ENCODE measurements at regions not wholly inside any gene's neighbourhood (a gene's known extent, or its start where the extent isn't known, plus 50 kb on each side); places are given as distances from the start of the nearest gene placed in this dataset.
A peak's percentile ranks its signal among the peaks of the same experiment; 100 is the strongest.

- TF ChIP-seq GATA1 (IDR thresholded peaks at IDR 0.05; ENCODE audit: low read depth, low read length) = no peak
- no peak for TF ChIP-seq POLR2A (IDR thresholded peaks at IDR 0.05; ENCODE audit: low read length)
- no peak for DNase-seq
Measured at GRCh38 chr12:28974883-28975282, 174.2 kb upstream of the FAR2 start.

GRCh38 chr12:28975564-28976340 is 173.3 kb upstream of the FAR2 start:
- no peak for DNase-seq
- TF ChIP-seq POLR2A (IDR thresholded peaks at IDR 0.05; ENCODE audit: low read length) = no peak
- TF ChIP-seq GATA1 (IDR thresholded peaks at IDR 0.05; ENCODE audit: low read depth, low read length) = no peak

GRCh38 chr12:28980436-28980835 is 168.6 kb upstream of the FAR2 start:
- TF ChIP-seq POLR2A (IDR thresholded peaks at IDR 0.05; ENCODE audit: low read length) (no peak), GATA1 (IDR thresholded peaks at IDR 0.05; ENCODE audit: low read depth, low read length) (no peak)
- DNase-seq = no peak

GRCh38 chr12:28987538-28988324 is 161.3 kb upstream of the FAR2 start:
- no peak for TF ChIP-seq POLR2A (IDR thresholded peaks at IDR 0.05; ENCODE audit: low read length)
- TF ChIP-seq GATA1 (IDR thresholded peaks at IDR 0.05; ENCODE audit: low read depth, low read length) = no peak
- DNase-seq = no peak

GRCh38 chr12:28988325-28988704 is 160.8 kb upstream of the FAR2 start:
- no peak for DNase-seq
- TF ChIP-seq GATA1 (IDR thresholded peaks at IDR 0.05; ENCODE audit: low read depth, low read length) (no peak), POLR2A (IDR thresholded peaks at IDR 0.05; ENCODE audit: low read length) (no peak)

- no peak for DNase-seq
- no peak for TF ChIP-seq POLR2A (IDR thresholded peaks at IDR 0.05; ENCODE audit: low read length)
- TF ChIP-seq GATA1 (IDR thresholded peaks at IDR 0.05; ENCODE audit: low read depth, low read length) = no peak
Measured at GRCh38 chr12:28991626-28992025, 157.5 kb upstream of the FAR2 start.

- no peak for DNase-seq
- TF ChIP-seq GATA1 (IDR thresholded peaks at IDR 0.05; ENCODE audit: low read depth, low read length) (no peak), POLR2A (IDR thresholded peaks at IDR 0.05; ENCODE audit: low read length) (no peak)
Measured at GRCh38 chr12:28993720-28994119, 155.4 kb upstream of the FAR2 start.

GRCh38 chr12:28994179-28994715 is 154.8 kb upstream of the FAR2 start:
- no peak for TF ChIP-seq POLR2A (IDR thresholded peaks at IDR 0.05; ENCODE audit: low read length)
- TF ChIP-seq GATA1 (IDR thresholded peaks at IDR 0.05; ENCODE audit: low read depth, low read length) = no peak
- no peak for DNase-seq

- DNase-seq = no peak
- TF ChIP-seq POLR2A (IDR thresholded peaks at IDR 0.05; ENCODE audit: low read length) = no peak
- no peak for TF ChIP-seq GATA1 (IDR thresholded peaks at IDR 0.05; ENCODE audit: low read depth, low read length)
Measured at GRCh38 chr12:28996688-28997087, 152.4 kb upstream of the FAR2 start.

GRCh38 chr12:28998662-28999120 is 150.4 kb upstream of the FAR2 start:
- peak in 1 of 2 experiments; percentile 14 for DNase-seq
- TF ChIP-seq POLR2A (IDR thresholded peaks at IDR 0.05; ENCODE audit: low read length) (no peak), GATA1 (IDR thresholded peaks at IDR 0.05; ENCODE audit: low read depth, low read length) (no peak)

GRCh38 chr12:29004066-29004935 is 144.8 kb upstream of the FAR2 start:
- TF ChIP-seq GATA1 (IDR thresholded peaks at IDR 0.05; ENCODE audit: low read depth, low read length) (no peak), POLR2A (IDR thresholded peaks at IDR 0.05; ENCODE audit: low read length) (no peak)
- DNase-seq = no peak

GRCh38 chr12:29004936-29005304 is 144.2 kb upstream of the FAR2 start:
- TF ChIP-seq POLR2A (IDR thresholded peaks at IDR 0.05; ENCODE audit: low read length) = no peak
- TF ChIP-seq GATA1 (IDR thresholded peaks at IDR 0.05; ENCODE audit: low read depth, low read length) = no peak
- DNase-seq = no peak

GRCh38 chr12:29008786-29009185 is 140.3 kb upstream of the FAR2 start:
- no peak for DNase-seq
- TF ChIP-seq GATA1 (IDR thresholded peaks at IDR 0.05; ENCODE audit: low read depth, low read length) (no peak), POLR2A (IDR thresholded peaks at IDR 0.05; ENCODE audit: low read length) (no peak)

Measured in erythroblast (primary cell).